ENCODE measurements at regions not wholly inside any gene's neighbourhood (a gene's known extent, or its start where the extent isn't known, plus 50 kb on each side); places are given as distances from the start of the nearest gene placed in this dataset.

DNA sequence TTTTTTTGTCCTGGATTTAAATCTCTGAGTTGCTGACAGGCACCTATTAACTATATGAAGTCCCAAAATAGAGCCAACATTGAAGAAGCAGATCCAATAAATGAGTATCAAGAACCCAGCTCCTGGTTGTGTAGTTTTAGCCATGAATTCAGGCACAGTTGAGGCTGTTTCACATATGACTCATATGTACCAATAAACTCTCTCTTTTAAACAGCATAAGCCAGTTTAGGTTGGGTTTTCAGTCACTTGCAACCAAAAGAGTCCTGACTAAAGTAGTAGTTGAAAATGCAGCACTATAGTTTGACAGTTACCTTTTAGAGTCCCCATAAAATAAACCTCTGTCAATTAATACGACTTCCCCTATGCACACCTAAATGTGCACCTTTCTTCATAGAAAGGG is 389.9 kb downstream of the RPS29 start:
- dilution Hi-C loops (cut with MboI; ENCODE audit: extremely low pct_ligation_motif_present, low sequenced_read_pairs): no loop called here
- Histone ChIP-seq H3K27me3 (ENCODE audit: control insufficient read depth, extremely low read depth, insufficient read depth, low read length) (no peaks in the 10 kb centered on the region), H4K20me1 (ENCODE audit: control insufficient read depth, extremely low read depth, insufficient read depth, low read length) (no peaks in the 10 kb centered on the region), H3K9me1 (ENCODE audit: control insufficient read depth, extremely low read depth, insufficient read depth, low read length) (no peaks in the 10 kb centered on the region), H3K4me3 (ENCODE audit: control insufficient read depth in 2 of 3, extremely low read depth in 1 of 3, insufficient read depth in 2 of 3, low read depth in 1 of 3, low read length in 3 of 3) (no peak overlapping the region), H3K4me2 (ENCODE audit: control insufficient read depth, extremely low read depth, insufficient read depth, low read depth, low read length) (no peak overlapping the region), H2AFZ (ENCODE audit: control insufficient read depth, low read length) (no peak overlapping the region), H3K4me1 (ENCODE audit: control insufficient read depth, extremely low read depth, insufficient read depth, low read length) (no peaks in the 10 kb centered on the region), H3K9ac (ENCODE audit: control insufficient read depth, extremely low read depth, insufficient read depth, low read length) (no peak overlapping the region), H3K36me3 (ENCODE audit: control insufficient read depth in 2 of 2, extremely low read depth in 1 of 2, insufficient read depth in 2 of 2, low read length in 2 of 2) (no peaks in the 10 kb centered on the region), H3K9me3 (ENCODE audit: control insufficient read depth, low read depth, low read length) (no peaks in the 10 kb centered on the region), H3K79me2 (ENCODE audit: control insufficient read depth, insufficient read depth, low read length) (no peaks in the 10 kb centered on the region), H3K27ac (ENCODE audit: control insufficient read depth, insufficient read depth, low read length) (no peak overlapping the region)
- no peak for TF ChIP-seq EZH2 (IDR thresholded peaks at IDR 0.05; ENCODE audit: low read length)
- TF ChIP-seq, protein P1, sequence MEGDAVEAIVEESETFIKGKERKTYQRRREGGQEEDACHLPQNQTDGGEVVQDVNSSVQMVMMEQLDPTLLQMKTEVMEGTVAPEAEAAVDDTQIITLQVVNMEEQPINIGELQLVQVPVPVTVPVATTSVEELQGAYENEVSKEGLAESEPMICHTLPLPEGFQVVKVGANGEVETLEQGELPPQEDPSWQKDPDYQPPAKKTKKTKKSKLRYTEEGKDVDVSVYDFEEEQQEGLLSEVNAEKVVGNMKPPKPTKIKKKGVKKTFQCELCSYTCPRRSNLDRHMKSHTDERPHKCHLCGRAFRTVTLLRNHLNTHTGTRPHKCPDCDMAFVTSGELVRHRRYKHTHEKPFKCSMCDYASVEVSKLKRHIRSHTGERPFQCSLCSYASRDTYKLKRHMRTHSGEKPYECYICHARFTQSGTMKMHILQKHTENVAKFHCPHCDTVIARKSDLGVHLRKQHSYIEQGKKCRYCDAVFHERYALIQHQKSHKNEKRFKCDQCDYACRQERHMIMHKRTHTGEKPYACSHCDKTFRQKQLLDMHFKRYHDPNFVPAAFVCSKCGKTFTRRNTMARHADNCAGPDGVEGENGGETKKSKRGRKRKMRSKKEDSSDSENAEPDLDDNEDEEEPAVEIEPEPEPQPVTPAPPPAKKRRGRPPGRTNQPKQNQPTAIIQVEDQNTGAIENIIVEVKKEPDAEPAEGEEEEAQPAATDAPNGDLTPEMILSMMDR (optimal IDR thresholded peaks at IDR 0.05 in 1 of 3, IDR thresholded peaks at IDR 0.05 in 1 of 3, conservative IDR thresholded peaks at IDR 0.05 in 1 of 3; ENCODE audit: extremely low read depth in 1 of 3, insufficient read depth in 2 of 3, low read length in 3 of 3): no peak
- no peak for FAIRE-seq
- no peak for DNase-seq (ENCODE audit: low read depth, low spot score)

DNA sequence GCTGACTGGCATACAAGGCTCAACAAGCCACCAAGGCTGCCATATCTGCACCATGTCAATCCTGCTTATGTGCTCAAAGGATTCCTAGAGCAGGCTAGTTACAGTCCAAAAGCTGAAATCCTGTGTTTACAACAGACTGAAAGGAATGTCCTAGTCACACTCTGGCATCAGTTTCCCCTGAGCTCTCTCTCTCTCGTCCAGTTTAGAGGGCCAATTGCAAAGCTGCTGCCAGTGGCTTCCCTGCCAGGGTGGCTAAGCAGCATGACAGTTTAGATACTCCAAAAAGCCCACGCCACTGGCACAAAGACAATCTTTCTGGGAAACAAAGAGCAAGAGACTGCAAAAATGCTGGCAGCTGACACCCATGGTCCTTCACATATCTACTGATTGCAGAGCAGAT is 392.1 kb downstream of the RPS29 start:
- no peak overlapping the region for H3K9ac ChIP-seq (ENCODE audit: control insufficient read depth, extremely low read depth, insufficient read depth, low read length)
- no peaks in the 10 kb centered on the region for H4K20me1 ChIP-seq (ENCODE audit: control insufficient read depth, extremely low read depth, insufficient read depth, low read length)
- H3K9me1 ChIP-seq (ENCODE audit: control insufficient read depth, extremely low read depth, insufficient read depth, low read length): no peaks in the 10 kb centered on the region
- H3K27me3 ChIP-seq (ENCODE audit: control insufficient read depth, extremely low read depth, insufficient read depth, low read length): no peaks in the 10 kb centered on the region
- H3K4me3 ChIP-seq (ENCODE audit: control insufficient read depth in 2 of 3, extremely low read depth in 1 of 3, insufficient read depth in 2 of 3, low read depth in 1 of 3, low read length in 3 of 3): no peak overlapping the region
- H3K4me2 ChIP-seq (ENCODE audit: control insufficient read depth, extremely low read depth, insufficient read depth, low read depth, low read length): no peak overlapping the region
- no peaks in the 10 kb centered on the region for H3K4me1 ChIP-seq (ENCODE audit: control insufficient read depth, extremely low read depth, insufficient read depth, low read length)
- H3K79me2 ChIP-seq (ENCODE audit: control insufficient read depth, insufficient read depth, low read length): no peaks in the 10 kb centered on the region
- no peaks in the 10 kb centered on the region for H3K9me3 ChIP-seq (ENCODE audit: control insufficient read depth, low read depth, low read length)
- FAIRE-seq: no peak
- no peaks in the 10 kb centered on the region for H3K36me3 ChIP-seq (ENCODE audit: control insufficient read depth in 2 of 2, extremely low read depth in 1 of 2, insufficient read depth in 2 of 2, low read length in 2 of 2)
- TF ChIP-seq, protein P1 (optimal IDR thresholded peaks at IDR 0.05 in 1 of 3, IDR thresholded peaks at IDR 0.05 in 1 of 3, conservative IDR thresholded peaks at IDR 0.05 in 1 of 3; ENCODE audit: extremely low read depth in 1 of 3, insufficient read depth in 2 of 3, low read length in 3 of 3): no peak
- TF ChIP-seq EZH2 (IDR thresholded peaks at IDR 0.05; ENCODE audit: low read length): no peak
- no peak overlapping the region for H3K27ac ChIP-seq (ENCODE audit: control insufficient read depth, insufficient read depth, low read length)
- H2AFZ ChIP-seq (ENCODE audit: control insufficient read depth, low read length): no peak overlapping the region
- no peak for DNase-seq (ENCODE audit: low read depth, low spot score)
- dilution Hi-C loops (cut with MboI; ENCODE audit: extremely low pct_ligation_motif_present, low sequenced_read_pairs): no loop called here
